KOPT-K1 (cell line): ENCODE measurements at regions not wholly inside any gene's neighbourhood (a gene's known extent, or its start where the extent isn't known, plus 50 kb on each side); places are given as distances from the start of the nearest gene placed in this dataset.
"Not testable (repeated sequence)": the region's sequence is repeated elsewhere in the genome, so short reads cannot be mapped to it uniquely, and the experiment has no call there.

Experiments used
- H3K27ac ChIP-seq: fragments of 200-600 bp; sonication (generic); 2 replicates; pipeline ENCODE4 v1.5.1; 2016; ENCODE audit warnings: antibody characterized with exemption, mild to moderate bottlenecking, low read depth, low read length; ENCODE audit not compliant: poor library complexity, severe bottlenecking
- H3K36me3 ChIP-seq: fragments of 200-600 bp; sonication (generic); 2 replicates; pipeline ENCODE4 v1.5.1; 2017; ENCODE audit warnings: antibody characterized with exemption, mild to moderate bottlenecking, low read length, moderate library complexity; ENCODE audit not compliant: insufficient read depth
- H3K9me3 ChIP-seq: fragments of 200-600 bp; sonication (generic); 2 replicates; pipeline ENCODE4 v1.5.1; 2017; ENCODE audit warnings: antibody characterized with exemption, low read length, mild to moderate bottlenecking; ENCODE audit not compliant: insufficient read depth, poor library complexity, severe bottlenecking

DNA sequence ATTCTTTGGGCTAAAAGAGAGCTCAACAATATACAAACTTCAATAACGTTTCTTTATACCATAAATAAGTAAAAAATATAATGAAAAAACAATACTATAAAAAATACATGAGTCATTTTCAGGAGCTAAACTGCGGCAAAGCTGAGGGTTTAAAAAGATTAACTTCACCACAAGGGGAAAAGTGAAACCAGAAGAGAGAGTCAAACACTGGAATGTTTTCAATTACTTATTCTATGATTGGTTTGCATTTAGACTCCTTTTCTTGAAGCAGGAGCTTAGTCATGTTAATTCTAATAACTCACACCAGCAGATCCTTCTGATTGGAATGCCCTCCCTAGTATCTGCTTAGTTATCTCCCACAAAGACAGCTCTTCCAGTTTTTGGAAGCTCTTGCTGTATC lies 627.3 kb downstream of the UTRN start:
- Histone ChIP-seq H3K9me3 (peaks cover 6% of the 10 kb centered on the region), H3K27ac (no peak overlapping the region), H3K36me3 (no peaks in the 10 kb centered on the region)

DNA sequence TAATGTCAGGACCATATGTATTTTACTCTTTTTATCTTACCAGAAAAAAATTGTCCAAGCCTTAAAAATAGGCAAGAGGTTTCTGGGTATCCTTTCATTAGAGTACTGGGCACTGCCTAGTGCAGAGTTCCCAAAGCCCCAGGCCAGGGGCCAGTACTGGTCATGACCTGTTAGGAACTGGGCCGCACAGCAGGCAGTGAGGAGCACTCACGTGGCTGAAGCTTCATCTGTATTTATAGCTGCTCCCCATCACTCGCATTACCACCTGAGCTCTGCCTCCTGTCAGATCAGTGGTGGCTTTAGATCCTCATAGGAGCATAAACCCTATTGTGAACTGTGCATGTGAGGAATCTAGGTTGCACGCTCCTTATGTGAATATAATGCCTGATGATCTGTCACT lies 632.9 kb downstream of the UTRN start:
- peaks cover 6% of the 10 kb centered on the region for H3K9me3 ChIP-seq

DNA sequence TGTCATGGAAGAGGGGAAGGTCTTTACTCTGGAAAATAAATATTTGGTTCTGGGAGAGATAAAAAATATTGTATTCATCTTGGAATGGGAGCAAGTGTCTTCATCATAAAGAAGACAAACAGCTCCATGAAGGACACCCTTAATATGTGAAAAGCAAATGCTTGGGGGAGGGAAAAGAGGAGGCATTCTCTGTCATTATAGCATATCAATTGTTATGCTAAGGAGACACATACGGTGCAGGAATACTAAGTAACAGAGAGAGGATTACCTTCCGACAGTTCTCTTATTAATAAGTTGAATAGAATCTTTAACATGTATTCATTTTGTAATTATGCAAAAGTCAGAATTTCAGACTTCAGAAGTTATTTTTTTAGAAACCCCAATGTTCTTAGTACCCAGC lies 634.4 kb downstream of the UTRN start:
- Histone ChIP-seq H3K36me3 (no peaks in the 10 kb centered on the region), H3K27ac (no peak overlapping the region), H3K9me3 (no peaks in the 10 kb centered on the region)

More for the DNA sequence above, 632.9 kb downstream of the UTRN start:
- Histone ChIP-seq H3K27ac (no peak overlapping the region), H3K36me3 (no peaks in the 10 kb centered on the region)

DNA sequence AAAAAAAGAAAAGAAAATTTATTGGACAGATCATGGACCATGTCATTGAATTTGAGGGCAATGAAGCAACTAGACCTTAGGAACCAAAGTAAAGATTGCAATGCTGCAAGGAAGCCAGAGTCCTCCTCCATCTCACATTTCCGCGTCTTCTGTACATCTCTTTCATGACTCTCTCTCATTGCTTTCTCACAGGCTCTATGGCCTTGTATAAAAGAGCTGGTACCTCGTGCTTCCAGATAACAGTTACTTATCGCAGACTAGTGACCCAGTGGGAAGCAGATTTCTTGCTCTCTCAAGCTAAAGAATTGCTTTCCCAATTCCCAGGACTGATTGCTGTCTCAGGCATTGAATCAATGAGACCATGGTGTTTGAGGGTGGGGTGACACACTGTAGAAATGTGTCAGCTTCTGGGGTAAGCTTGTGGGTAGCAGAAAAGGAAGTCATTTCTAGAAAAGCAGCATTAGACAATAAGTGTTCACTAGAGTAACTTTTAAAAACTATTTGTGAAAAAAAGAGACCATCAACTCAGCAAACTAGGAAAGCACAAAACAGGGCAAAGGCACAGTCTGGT lies 635.3 kb downstream of the UTRN start:
- no peaks in the 10 kb centered on the region for H3K9me3 ChIP-seq
- H3K36me3 ChIP-seq: no peaks in the 10 kb centered on the region
- no peak overlapping the region for H3K27ac ChIP-seq

DNA sequence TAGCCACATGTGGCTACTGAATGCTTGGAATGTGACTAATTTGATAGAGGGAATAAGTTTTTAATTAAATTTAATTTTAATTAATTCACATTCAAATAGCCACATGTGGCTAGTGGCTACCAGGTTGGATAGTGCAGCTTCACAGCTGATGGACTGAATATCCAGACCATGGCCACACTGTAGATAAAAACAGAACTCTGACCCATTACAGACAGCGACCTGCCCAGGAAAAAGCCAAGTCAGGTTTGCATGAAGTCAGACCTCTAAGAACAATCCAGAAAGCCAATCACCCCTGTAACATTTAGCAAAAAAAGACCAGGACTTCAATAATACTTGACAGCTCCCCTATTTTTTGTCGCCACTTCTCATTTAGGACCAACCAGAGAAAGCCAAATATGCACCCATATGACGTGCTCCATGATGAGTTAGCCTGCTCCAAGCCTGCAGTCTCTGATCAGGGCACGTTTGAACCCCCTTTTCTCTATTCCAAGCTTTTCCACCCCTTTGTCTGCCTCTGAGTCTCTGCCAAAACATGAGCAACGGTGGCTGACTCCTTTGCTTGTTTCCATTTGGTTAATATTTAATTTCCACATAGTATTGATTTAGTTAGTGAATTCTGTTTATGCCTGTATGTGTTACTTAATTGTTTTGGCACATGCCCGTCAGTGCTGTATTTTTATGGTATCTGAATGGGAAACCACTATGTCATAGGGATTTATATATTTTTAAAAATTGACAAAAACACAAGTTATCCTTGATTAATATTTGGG lies 636.3 kb downstream of the UTRN start:
- no peaks in the 10 kb centered on the region for H3K9me3 ChIP-seq
- H3K36me3 ChIP-seq: no peaks in the 10 kb centered on the region
- no peak overlapping the region for H3K27ac ChIP-seq

DNA sequence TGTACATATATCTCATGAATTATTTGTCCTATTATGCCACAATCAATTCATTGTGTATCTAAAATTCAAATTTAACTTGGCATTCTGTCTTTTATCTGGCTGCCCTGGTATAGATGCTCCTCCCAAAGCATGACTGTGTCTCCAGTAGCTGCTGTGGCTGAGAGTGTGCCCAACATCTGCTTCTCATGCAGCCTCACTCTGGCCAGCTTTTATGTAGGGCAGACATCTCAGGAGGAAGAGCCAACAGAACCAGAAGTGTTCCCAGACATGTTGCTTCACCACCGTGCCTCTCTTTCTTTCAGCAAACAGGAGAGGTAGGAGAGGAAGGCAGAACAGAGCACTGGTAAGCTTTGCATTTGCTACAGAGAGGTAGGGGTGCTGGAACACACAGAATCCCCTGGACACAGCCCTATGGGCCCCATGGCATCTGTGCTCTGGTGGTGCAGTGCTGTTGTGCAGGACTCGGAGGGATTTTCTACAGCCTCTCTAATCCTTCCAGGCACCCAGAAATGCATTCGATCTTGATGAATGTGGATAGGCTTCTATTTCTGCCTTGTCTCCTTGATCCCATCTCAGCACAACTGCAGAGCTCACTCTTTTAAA lies 637.1 kb downstream of the UTRN start:
- Histone ChIP-seq H3K9me3 (no peaks in the 10 kb centered on the region), H3K27ac (no peak overlapping the region)

DNA sequence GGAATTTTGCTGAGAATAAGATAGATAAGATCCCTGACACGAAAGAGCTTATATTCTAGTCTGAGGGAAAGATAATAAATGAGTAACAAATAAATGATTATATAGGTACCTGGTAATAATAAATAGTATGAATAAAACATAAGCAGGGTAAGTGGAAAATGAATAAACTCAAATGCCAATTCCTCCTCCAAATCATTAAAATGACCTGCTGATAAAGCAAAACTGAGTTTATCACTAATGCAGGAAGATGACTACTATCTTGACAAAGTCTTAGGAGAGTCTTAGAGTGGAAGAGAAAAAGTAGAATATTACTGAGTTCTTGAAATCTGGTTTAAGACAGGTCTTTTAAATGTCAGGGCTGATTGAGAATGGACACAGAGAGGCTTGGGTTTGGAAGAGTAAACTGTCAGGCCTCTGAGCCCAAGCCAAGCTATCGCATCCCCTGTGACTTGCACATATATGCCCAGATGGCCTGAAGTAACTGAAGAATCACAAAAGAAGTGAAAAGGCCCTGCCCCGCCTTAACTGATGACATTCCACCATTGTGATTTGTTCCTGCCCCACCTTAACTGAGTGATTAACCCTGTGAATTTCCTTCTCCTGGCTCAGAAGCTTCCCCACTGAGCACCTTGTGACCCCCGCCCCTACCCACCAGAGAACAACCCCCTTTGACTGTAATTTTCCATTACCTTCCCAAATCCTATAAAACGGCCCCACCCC lies 637.8 kb downstream of the UTRN start:
- H3K27ac ChIP-seq, H3K36me3 ChIP-seq, H3K9me3 ChIP-seq: not testable (repeated sequence)

More for the DNA sequence above, 637.1 kb downstream of the UTRN start:
- H3K36me3 ChIP-seq: no peaks in the 10 kb centered on the region

DNA sequence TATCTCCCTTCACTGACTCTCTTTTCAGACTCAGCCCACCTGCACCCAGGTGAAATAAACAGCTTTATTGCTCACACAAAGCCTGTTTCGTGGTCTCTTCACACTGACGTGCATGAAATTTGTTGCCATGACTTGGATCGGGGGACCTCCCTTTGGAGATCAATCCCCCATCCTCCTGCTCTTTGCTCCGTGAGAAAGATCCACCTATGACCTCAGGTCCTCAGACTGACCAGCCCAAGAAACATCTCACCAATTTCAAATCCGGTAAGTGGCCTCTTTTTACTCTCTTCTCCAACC lies 638.3 kb downstream of the UTRN start:
- not testable (repeated sequence) for H3K9me3 ChIP-seq, H3K36me3 ChIP-seq, H3K27ac ChIP-seq

DNA sequence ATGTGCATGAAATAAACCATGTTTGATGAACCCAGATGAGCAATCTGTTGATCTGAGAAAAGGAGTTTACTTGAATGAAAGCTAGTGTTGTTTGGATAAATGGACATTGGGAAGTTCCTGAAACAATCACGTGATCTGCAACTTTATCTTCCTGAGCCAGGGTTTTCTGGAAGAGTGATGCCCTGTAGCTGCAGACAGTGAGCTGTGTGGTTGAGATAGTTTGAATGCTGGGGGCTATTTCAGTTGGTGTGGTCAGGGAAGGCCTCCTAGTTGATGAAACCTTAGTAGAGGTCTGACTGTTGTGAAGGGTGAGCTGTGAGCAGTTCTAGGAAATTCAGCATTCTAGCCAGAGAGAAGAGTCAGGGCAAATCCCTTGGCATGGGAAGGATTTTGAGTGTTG lies 643.7 kb downstream of the UTRN start:
- H3K9me3 ChIP-seq: no peaks in the 10 kb centered on the region
- no peak overlapping the region for H3K27ac ChIP-seq
- no peaks in the 10 kb centered on the region for H3K36me3 ChIP-seq

DNA sequence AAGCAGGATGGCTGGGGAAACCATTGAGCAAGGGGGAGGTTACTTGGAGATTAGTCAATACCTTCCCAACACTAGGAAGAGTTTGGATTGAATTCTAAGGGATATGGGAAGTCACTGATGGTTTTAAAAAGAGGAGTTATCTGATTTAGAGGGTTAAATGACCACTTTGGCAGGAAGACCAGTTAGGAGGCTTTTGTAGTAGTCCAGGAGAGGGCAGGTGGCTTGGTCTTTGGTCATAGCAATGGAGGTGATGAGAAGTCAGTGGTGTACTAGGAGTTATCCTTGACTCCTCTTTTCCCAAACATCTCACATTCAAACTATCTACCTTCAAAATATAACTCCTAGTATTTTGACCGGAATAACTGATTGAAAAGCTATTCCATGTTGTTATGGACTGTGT lies 644.1 kb downstream of the UTRN start:
- H3K9me3 ChIP-seq: no peaks in the 10 kb centered on the region
- H3K36me3 ChIP-seq: no peaks in the 10 kb centered on the region
- no peak overlapping the region for H3K27ac ChIP-seq

DNA sequence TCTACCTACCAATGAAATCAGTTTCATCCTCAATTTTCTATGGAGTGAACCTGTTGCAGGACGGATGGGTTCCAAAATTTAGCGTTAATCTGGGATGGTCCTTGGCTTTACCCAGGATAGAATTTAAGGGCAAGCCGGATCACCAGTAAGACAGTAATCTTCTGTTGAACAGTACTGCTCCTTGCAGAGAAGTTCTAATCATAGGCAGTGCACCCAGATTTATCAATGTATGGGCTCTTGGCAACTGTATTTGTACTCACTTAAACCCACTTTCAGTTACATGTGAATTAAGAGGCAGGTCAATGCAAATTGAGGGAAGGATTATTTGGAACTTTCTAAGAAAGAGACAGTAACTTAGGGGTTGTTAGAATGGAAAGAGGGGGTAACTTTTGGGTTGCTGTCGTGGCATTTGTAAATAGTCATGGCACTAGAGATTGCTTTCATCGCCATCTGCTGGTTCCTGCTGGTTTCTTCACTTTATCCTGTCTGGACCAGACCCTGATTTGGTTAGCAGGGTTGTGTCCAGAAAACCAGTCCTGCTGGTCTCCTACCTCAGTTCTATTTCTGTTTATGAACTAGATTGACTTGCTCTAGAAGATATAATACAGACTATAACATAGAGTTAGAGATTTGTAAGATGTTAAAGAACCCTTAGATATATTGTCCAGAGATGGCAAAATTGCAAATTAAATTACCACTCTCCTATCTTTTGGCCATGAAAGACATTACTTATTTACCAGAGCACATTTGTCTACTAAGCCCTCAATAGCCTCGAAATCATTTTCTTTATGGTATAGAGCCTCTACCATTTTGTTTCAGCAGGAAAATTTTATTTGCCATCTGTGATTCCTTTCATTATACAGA lies 646.3 kb downstream of the UTRN start:
- no peaks in the 10 kb centered on the region for H3K9me3 ChIP-seq
- no peaks in the 10 kb centered on the region for H3K36me3 ChIP-seq
- no peak overlapping the region for H3K27ac ChIP-seq

DNA sequence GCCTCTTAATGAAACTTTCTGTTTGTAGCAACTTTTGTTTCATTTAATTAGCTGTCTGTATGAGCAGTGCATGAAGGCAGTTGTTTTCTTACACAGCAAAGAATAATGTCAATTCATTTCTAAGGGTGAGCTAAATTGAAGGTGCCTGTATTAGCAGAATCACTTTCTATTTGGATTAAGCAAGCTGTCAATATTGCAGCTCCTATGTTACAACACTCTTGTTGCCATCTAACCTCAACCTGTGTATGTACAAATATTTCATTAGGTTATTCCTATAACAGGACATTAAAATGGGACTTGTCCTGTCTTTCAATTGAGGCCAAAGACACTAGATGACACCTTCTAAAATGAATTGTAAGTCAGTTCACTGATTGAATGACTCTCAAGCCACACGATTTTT lies 647.5 kb downstream of the UTRN start:
- Histone ChIP-seq H3K27ac (no peak overlapping the region), H3K9me3 (no peaks in the 10 kb centered on the region), H3K36me3 (no peaks in the 10 kb centered on the region)

DNA sequence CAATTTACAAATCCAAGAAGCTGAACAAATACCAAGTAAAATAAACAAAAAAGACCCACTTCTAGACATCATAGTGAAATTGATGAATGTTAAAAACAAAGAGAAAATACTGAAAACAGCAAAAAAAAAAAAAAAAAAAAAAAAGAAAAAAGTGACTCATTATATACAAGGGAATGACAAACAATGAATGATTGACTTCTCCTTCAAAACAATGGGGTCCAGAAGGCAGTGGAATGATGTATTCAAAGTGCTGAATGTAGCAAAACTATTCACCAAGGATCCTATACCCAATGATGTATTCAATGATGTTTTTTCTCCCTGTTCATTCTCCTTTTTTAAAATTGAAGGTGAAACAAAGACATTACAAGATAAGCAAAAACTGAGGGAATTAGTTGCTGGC lies 650.0 kb downstream of the UTRN start:
- no peaks in the 10 kb centered on the region for H3K9me3 ChIP-seq
- H3K36me3 ChIP-seq: no peaks in the 10 kb centered on the region
- H3K27ac ChIP-seq: no peak overlapping the region

DNA sequence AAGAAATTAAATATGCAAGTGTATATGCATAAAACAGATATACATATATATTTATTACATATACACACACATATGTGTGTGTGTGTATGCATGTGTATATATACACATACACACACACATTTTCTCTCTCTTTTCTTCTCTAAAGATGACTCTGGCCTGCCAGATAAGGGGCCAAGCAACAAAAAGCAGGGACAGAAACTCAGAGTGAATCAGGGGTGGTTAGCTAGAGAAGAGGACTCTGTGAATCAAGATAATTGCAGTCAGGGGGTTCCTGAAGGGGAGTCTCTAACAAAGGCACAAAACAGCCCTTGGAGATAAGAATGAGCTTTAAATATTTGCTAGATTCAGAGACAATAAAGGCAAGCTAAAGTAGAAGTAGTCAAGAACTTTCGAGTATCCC lies 650.5 kb downstream of the UTRN start:
- H3K27ac ChIP-seq: no peak overlapping the region

DNA sequence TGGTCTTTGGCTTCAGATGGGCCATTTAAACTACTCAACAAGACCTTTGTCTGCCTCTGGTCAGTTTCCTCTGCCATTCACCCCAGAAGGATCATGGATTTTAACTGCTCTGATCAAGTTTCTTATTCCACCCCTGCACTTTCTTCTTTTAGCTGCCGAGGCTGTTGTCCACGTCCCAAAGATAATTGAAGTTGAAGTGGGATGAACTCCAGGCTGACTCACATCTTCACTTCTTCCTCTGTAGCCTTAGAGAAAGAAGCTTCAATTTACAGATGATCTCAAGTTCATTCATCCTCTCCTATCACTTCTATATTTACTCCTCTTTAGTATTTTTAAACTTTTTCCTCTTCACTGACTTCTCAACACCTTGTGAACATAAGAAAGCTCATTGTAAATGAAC lies 651.6 kb downstream of the UTRN start:
- H3K9me3 ChIP-seq: no peaks in the 10 kb centered on the region
- H3K36me3 ChIP-seq: no peaks in the 10 kb centered on the region
- no peak overlapping the region for H3K27ac ChIP-seq

More for the DNA sequence above, 650.5 kb downstream of the UTRN start:
- Histone ChIP-seq H3K36me3 (no peaks in the 10 kb centered on the region), H3K9me3 (no peaks in the 10 kb centered on the region)
